K562 (cell line): ENCODE measurements at regions not wholly inside any gene's neighbourhood (a gene's known extent, or its start where the extent isn't known, plus 50 kb on each side); places are given as distances from the start of the nearest gene placed in this dataset.
"Not testable (repeated sequence)": the region's sequence is repeated elsewhere in the genome, so short reads cannot be mapped to it uniquely, and the experiment has no call there.

Experiments used
- MYC ChIP-seq, 2 experiments: fragments of 250-450 bp in 1 of 2; sonication (Bioruptor Pico) in 1 of 2; IDR thresholded peaks; 2 replicates each; pipeline versions ENCODE4 v1.5.1 to v1.6.1; 2012 to 2021; ENCODE audit warnings: low read depth in 2 of 2, borderline replicate concordance in 1 of 2, improper control_type of control experiment in 1 of 2, low read length in 1 of 2, mild to moderate bottlenecking in 1 of 2, moderate library complexity in 1 of 2
- NCOA2 ChIP-seq, 2 experiments: fragments of 450-650 bp; IDR thresholded peaks; 2 replicates each; pipeline ENCODE4 v1.6.1; 2018; ENCODE audit warnings: mild to moderate bottlenecking in 2 of 2, moderate library complexity in 1 of 2; ENCODE audit not compliant: partially characterized antibody in 2 of 2
- POLR2AphosphoS5 ChIP-seq: IDR thresholded peaks from 2 replicates; pipeline ENCODE4 v1.6.1; 2011; ENCODE audit warnings: mild to moderate bottlenecking, low read depth, low read length, moderate library complexity; ENCODE audit not compliant: control insufficient read depth, insufficient read depth
- SMAD3 ChIP-seq: fragments of 450-650 bp; formaldehyde crosslinking; conservative IDR thresholded peaks from 2 replicates; pipeline ENCODE4 v1.4.0; 2020; ENCODE audit warnings: mild to moderate bottlenecking
- ZNF274 ChIP-seq: IDR thresholded peaks from 2 replicates; pipeline ENCODE4 v1.6.1; 2011; ENCODE audit warnings: low read depth, mild to moderate bottlenecking, low read length, moderate library complexity, borderline replicate concordance
- TF ChIP-seq, protein P1 (sequence below): fragments of 200-800 bp; sonication (Bioruptor generic); IDR thresholded peaks from 2 replicates; pipeline ENCODE4 v1.6.1; 2017; ENCODE audit warnings: missing genetic modification characterization, missing compliant biosample characterization

DNA sequence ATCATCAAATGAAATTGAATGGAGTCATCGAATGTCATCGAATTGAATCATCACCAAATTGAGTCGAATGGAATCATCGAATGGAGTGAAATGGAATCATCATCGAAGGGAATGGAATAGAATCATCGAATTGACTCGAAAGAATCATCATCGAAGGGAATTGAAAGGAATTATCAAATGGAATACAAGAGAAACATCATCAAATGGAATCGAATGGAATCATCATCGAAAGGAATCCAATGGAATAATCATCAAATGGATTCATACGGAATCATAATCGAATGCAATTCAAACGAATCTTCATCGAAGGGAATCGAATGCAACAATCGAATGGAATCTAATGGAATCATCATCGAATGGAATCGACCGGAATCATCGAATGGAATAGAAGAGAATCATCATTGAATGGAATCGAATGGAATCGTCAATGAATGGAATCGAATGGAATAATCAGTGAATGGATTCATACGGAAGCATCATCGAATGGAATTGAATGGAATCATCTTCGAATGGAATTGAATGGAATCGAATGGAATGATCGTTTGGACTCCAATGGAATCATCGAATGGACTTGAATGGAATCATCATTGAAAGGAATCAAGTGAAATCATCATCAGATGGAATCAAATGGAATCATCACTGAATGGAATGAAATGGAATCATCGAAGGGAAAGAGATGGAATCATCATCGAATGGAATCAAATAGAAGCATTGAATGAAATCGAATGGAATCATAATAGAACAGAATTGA is 238.2 kb downstream of the SHCBP1 start:
- TF ChIP-seq ZNF274; SMAD3 (CRISPR knock-in tag); POLR2AphosphoS5; NCOA2 (IDR thresholded peaks at IDR 0.05; ENCODE audit: partially characterized antibody in 2 of 2); MYC (IDR thresholded peaks at IDR 0.05; ENCODE audit: low read depth, low read length); MYC (CRISPR knock-in tag; IDR thresholded peaks at IDR 0.05; ENCODE audit: borderline replicate concordance, low read depth): not testable (repeated sequence)
- TF ChIP-seq, protein P1, sequence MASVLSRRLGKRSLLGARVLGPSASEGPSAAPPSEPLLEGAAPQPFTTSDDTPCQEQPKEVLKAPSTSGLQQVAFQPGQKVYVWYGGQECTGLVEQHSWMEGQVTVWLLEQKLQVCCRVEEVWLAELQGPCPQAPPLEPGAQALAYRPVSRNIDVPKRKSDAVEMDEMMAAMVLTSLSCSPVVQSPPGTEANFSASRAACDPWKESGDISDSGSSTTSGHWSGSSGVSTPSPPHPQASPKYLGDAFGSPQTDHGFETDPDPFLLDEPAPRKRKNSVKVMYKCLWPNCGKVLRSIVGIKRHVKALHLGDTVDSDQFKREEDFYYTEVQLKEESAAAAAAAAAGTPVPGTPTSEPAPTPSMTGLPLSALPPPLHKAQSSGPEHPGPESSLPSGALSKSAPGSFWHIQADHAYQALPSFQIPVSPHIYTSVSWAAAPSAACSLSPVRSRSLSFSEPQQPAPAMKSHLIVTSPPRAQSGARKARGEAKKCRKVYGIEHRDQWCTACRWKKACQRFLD (CRISPR knock-in tag) = not testable (repeated sequence)
